ENCODE measurements at regions not wholly inside any gene's neighbourhood (a gene's known extent, or its start where the extent isn't known, plus 50 kb on each side); places are given as distances from the start of the nearest gene placed in this dataset.

DNA sequence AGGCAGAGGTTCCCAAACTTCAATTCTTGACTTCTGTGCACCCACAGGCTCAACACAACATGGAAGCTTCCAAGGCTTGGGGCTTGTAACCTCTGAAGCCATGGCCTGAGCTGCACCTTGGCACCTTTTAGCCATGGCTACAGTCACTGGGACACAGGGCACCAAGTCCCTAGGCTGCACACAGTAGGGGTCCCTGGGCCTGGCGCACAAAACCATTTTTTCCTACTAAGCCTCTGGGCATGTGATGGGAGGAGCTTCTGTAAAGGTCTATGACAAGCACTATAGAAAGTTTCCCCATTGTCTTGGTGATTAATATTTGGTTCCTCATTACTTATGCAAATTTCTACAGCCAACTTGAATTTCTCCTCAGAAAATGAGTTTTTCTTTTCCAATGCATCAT lies 420.9 kb upstream of the GRM3 start:
- no peaks in the 10 kb centered on the region for H3K4me1 Mint-ChIP-seq
- H3K27me3 Mint-ChIP-seq (ENCODE audit: low read depth, poor library complexity), result no peaks in the 10 kb centered on the region
- H3K36me3 Mint-ChIP-seq (ENCODE audit: low read depth), result no peaks in the 10 kb centered on the region
- TF ChIP-seq, protein P1, sequence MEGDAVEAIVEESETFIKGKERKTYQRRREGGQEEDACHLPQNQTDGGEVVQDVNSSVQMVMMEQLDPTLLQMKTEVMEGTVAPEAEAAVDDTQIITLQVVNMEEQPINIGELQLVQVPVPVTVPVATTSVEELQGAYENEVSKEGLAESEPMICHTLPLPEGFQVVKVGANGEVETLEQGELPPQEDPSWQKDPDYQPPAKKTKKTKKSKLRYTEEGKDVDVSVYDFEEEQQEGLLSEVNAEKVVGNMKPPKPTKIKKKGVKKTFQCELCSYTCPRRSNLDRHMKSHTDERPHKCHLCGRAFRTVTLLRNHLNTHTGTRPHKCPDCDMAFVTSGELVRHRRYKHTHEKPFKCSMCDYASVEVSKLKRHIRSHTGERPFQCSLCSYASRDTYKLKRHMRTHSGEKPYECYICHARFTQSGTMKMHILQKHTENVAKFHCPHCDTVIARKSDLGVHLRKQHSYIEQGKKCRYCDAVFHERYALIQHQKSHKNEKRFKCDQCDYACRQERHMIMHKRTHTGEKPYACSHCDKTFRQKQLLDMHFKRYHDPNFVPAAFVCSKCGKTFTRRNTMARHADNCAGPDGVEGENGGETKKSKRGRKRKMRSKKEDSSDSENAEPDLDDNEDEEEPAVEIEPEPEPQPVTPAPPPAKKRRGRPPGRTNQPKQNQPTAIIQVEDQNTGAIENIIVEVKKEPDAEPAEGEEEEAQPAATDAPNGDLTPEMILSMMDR (IDR thresholded peaks at IDR 0.05), result no peak
- no peak for DNase-seq
- H3K4me3 Mint-ChIP-seq, result no peak overlapping the region
- no peaks in the 10 kb centered on the region for H3K9me3 Mint-ChIP-seq
- no peak overlapping the region for H3K27ac Mint-ChIP-seq

DNA sequence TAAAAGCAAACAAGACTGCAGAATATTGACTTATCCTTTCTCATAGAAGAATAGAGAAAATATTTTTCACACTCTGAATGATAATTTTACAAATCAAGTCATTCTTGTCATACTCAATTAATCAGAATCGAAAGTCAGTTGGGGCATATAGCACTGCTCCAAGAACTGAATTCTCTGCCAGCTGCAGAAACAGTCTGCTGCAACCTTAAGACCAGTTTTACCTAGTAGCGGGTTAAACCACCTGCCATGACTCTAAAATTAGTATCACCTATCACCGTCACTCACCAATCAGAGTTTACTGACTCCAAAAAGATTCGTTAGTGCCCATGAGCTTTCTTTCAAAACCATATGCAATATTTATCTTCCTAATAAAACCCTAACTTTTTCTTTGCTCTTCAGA lies 429.0 kb upstream of the GRM3 start:
- Mint-ChIP-seq H3K27me3 (ENCODE audit: low read depth, poor library complexity) (peaks cover 4% of the 10 kb centered on the region), H3K4me1 (peaks cover 5% of the 10 kb centered on the region), H3K9me3 (no peaks in the 10 kb centered on the region), H3K27ac (no peak overlapping the region), H3K4me3 (no peak overlapping the region), H3K36me3 (ENCODE audit: low read depth) (no peaks in the 10 kb centered on the region)
- no peak for DNase-seq
- TF ChIP-seq, protein P1 (IDR thresholded peaks at IDR 0.05), result no peak

DNA sequence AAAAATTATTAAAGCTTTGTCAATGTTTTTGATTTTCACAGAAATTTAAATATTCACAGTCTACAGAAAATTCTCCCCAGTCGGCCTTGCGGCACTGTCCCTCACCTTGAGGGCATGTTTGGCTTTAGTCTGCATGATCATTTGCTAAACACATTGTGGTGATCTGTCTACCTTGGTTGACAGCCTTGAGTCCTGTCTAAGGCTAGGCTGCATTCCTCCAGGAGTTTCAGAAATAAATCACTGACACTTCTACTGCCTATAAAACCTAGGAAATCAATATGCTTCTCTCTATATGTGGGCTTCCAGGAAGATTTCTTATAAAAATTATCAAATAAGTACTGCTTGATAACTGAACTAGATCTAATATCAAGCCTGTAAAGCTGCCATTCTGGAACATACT lies 430.7 kb upstream of the GRM3 start:
- no peak for DNase-seq
- no peak overlapping the region for H3K4me3 Mint-ChIP-seq
- no peaks in the 10 kb centered on the region for H3K9me3 Mint-ChIP-seq
- TF ChIP-seq, protein P1 (IDR thresholded peaks at IDR 0.05), result no peak
- H3K27ac Mint-ChIP-seq, result no peak overlapping the region
- H3K4me1 Mint-ChIP-seq, result peaks cover 5% of the 10 kb centered on the region
- no peaks in the 10 kb centered on the region for H3K36me3 Mint-ChIP-seq (ENCODE audit: low read depth)
- peaks cover 4% of the 10 kb centered on the region for H3K27me3 Mint-ChIP-seq (ENCODE audit: low read depth, poor library complexity)

DNA sequence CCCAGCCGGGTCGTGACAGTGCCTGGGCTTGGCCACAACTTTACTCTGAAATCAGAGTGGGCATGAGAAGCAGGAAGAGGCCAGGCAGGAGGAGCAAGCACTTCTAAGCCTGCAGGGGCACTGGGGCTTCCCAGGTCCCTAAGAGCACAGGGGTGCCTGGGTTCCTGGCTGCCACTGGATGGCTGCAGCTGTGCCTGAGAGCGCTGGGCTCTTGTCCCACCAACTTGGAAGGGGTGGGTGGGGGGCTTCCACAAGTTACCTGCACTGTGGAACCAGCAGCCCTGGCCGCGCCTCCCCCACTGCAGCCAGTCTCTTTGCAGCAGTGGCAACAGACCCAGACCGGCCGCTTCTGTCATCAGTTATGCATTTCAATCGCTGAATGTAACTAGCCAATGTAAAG lies 434.7 kb upstream of the GRM3 start:
- DNase-seq, result no peak
- Mint-ChIP-seq H3K27ac (no peak overlapping the region), H3K9me3 (no peaks in the 10 kb centered on the region), H3K4me3 (no peak overlapping the region), H3K4me1 (peaks cover 5% of the 10 kb centered on the region), H3K27me3 (ENCODE audit: low read depth, poor library complexity) (peaks cover 4% of the 10 kb centered on the region), H3K36me3 (ENCODE audit: low read depth) (no peaks in the 10 kb centered on the region)
- TF ChIP-seq, protein P1 (IDR thresholded peaks at IDR 0.05), result no peak

DNA sequence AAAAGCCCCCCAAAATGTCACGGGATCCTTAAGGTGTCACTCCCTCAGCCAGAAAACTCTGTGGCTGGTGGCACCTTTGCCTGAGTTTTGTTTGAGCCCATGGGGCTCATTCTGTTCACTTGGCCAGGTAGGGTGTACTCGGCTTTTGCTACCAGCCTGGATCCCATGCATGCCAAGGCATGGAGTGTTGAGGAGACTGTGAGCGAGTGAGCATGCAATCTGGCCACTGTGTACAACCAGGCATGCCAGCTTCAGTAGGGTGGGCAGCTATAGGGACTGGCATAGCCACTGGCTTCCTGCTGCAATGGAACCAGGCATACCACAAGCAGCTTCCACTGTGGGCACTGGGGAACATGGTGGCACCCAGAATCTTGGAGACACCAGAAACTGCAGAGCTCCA lies 436.0 kb upstream of the GRM3 start:
- Mint-ChIP-seq H3K27me3 (ENCODE audit: low read depth, poor library complexity) (peaks cover 4% of the 10 kb centered on the region), H3K4me1 (peaks cover under 1% of the 10 kb centered on the region), H3K4me3 (no peak overlapping the region), H3K27ac (no peak overlapping the region), H3K9me3 (peaks cover 7% of the 10 kb centered on the region), H3K36me3 (ENCODE audit: low read depth) (no peaks in the 10 kb centered on the region)
- TF ChIP-seq, protein P1 (IDR thresholded peaks at IDR 0.05), result no peak
- DNase-seq, result no peak

DNA sequence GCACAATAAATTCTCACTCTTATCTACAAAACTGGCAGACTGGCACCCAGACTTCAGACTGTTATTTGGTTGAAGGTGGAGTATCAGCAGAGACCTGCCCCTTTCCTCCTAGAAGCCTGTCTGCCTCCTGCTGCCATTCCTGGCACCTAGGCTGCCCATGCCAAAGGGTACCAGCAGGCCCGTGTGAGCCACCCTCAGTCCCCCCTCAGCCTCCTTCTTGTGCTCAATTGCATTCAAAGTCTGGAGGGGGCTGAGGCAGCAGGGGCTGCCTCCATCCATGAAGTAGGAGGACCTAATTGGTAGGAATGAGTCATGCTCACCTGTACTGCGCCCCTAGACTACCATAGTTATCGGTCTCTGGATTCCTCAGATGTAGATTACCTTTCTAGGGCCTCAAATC lies 440.9 kb upstream of the GRM3 start:
- Mint-ChIP-seq H3K27me3 (ENCODE audit: low read depth, poor library complexity) (no peaks in the 10 kb centered on the region), H3K27ac (no peak overlapping the region), H3K36me3 (ENCODE audit: low read depth) (no peaks in the 10 kb centered on the region), H3K4me3 (no peak overlapping the region), H3K4me1 (no peaks in the 10 kb centered on the region), H3K9me3 (peaks cover 7% of the 10 kb centered on the region)
- no peak for DNase-seq
- TF ChIP-seq, protein P1 (IDR thresholded peaks at IDR 0.05), result no peak

All from nephron progenitor cell (in vitro differentiated cells).